ENCODE measurements at regions not wholly inside any gene's neighbourhood (a gene's known extent, or its start where the extent isn't known, plus 50 kb on each side); places are given as distances from the start of the nearest gene placed in this dataset.

DNA sequence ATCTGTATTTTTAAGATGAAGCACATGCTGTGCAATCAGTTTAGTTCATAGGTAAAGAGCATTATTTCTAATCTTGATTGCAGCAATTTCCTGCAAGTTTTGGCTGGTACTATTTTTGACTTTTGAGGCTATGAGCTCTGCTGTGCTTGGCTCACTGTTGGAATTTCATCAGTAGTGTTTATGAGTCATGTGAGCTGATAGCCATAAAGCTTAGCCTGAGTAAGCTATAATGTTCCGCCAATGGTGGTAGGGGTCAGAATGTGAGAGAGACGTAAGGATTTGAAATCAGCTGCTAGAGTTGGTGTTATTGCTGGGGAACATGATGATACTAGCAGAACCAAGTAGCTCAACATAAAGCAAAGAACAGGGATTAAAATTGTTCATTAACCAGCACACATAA is 590.9 kb upstream of the GNPDA2 start:
- H3K27ac Mint-ChIP-seq = no peak overlapping the region
- TF ChIP-seq, protein P1, sequence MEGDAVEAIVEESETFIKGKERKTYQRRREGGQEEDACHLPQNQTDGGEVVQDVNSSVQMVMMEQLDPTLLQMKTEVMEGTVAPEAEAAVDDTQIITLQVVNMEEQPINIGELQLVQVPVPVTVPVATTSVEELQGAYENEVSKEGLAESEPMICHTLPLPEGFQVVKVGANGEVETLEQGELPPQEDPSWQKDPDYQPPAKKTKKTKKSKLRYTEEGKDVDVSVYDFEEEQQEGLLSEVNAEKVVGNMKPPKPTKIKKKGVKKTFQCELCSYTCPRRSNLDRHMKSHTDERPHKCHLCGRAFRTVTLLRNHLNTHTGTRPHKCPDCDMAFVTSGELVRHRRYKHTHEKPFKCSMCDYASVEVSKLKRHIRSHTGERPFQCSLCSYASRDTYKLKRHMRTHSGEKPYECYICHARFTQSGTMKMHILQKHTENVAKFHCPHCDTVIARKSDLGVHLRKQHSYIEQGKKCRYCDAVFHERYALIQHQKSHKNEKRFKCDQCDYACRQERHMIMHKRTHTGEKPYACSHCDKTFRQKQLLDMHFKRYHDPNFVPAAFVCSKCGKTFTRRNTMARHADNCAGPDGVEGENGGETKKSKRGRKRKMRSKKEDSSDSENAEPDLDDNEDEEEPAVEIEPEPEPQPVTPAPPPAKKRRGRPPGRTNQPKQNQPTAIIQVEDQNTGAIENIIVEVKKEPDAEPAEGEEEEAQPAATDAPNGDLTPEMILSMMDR (IDR thresholded peaks at IDR 0.05) = no peak
- no peak for DNase-seq
- H3K36me3 Mint-ChIP-seq (ENCODE audit: low read depth) = no peaks in the 10 kb centered on the region; the same call in 1 of the 2 replicates
- no peaks in the 10 kb centered on the region for H3K4me1 Mint-ChIP-seq (ENCODE audit: low read depth)
- H3K9me3 Mint-ChIP-seq = peaks cover 21% of the 10 kb centered on the region
- no peaks in the 10 kb centered on the region; the same call in 1 of the 2 replicates for H3K27me3 Mint-ChIP-seq (ENCODE audit: insufficient read depth)
- no peak overlapping the region for H3K4me3 Mint-ChIP-seq

DNA sequence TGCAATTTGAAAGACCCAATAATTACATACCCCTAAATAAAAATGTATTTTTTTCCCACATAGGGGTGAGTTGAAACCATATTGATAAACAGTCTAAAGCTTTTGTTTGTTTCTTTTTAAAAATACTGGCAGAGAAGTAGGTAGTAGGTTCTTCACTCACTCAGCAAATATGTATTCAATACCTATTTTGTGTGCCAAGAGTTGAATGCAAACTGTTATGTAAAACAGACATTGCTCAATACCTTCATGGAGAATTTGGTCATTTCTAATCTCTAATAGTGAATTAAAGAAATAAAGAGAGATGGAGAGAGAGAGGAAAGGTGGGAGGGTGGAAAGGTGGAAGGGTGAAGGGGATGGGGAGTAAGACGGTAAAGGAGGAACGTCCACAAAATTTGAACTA is 589.9 kb upstream of the GNPDA2 start:
- no peak overlapping the region for H3K4me3 Mint-ChIP-seq
- DNase-seq = no peak
- H3K27ac Mint-ChIP-seq = no peak overlapping the region
- H3K27me3 Mint-ChIP-seq (ENCODE audit: insufficient read depth) = no peaks in the 10 kb centered on the region; the same call in 1 of the 2 replicates
- H3K4me1 Mint-ChIP-seq (ENCODE audit: low read depth) = no peaks in the 10 kb centered on the region
- H3K9me3 Mint-ChIP-seq = peaks cover 25% of the 10 kb centered on the region
- peaks cover 4% of the 10 kb centered on the region; the same call in 1 of the 2 replicates for H3K36me3 Mint-ChIP-seq (ENCODE audit: low read depth)
- TF ChIP-seq, protein P1 (IDR thresholded peaks at IDR 0.05) = no peak

DNA sequence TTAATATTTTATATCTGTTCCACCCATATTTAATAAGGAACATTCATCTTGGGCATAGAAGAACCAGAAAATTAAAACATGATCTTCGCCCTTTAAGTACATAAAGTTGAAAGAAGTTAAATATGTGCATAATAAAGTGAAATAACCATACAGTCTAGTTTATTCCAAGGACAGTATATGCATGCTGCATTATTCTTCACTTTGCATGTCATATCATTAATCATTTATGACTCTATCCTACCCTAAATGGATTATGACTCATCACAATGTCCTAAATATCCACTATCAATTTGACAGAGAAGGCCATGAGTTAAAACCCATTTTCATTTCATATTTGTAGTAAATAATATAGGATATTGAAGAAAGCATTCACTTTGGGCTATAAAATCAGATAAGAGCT is 576.5 kb upstream of the GNPDA2 start:
- peaks cover 31% of the 10 kb centered on the region for H3K9me3 Mint-ChIP-seq
- H3K27me3 Mint-ChIP-seq (ENCODE audit: insufficient read depth) = no peaks in the 10 kb centered on the region
- no peaks in the 10 kb centered on the region for H3K36me3 Mint-ChIP-seq (ENCODE audit: low read depth)
- DNase-seq = no peak
- H3K4me1 Mint-ChIP-seq (ENCODE audit: low read depth) = no peaks in the 10 kb centered on the region
- TF ChIP-seq, protein P1 (IDR thresholded peaks at IDR 0.05) = no peak
- no peak overlapping the region for H3K27ac Mint-ChIP-seq
- H3K4me3 Mint-ChIP-seq = no peak overlapping the region

DNA sequence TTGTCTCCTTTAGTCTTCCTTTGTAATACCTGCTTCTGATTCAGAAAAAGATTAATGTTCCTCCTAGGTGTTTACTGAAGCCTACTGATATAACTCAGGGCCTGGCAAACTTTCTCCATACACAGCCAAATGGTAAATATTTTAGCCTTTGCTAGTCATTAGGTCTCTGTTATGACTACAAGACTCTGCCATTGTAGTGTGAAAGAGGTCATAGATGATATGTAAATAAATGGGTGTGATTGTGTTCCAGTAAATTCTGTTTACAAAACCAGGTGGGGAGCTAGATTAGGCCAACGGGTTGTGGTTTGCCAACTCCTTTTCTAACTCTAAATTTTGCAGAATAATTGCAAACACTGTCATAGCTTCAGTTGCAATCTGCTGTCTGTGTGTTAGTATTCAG is 568.1 kb upstream of the GNPDA2 start:
- no peak overlapping the region for H3K4me3 Mint-ChIP-seq
- H3K36me3 Mint-ChIP-seq (ENCODE audit: low read depth) = peaks cover 4% of the 10 kb centered on the region; the same call in 1 of the 2 replicates
- H3K27ac Mint-ChIP-seq = no peak overlapping the region
- no peak for DNase-seq
- H3K9me3 Mint-ChIP-seq = peaks cover 48% of the 10 kb centered on the region
- TF ChIP-seq, protein P1 (IDR thresholded peaks at IDR 0.05) = no peak
- H3K27me3 Mint-ChIP-seq (ENCODE audit: insufficient read depth) = no peaks in the 10 kb centered on the region
- no peaks in the 10 kb centered on the region for H3K4me1 Mint-ChIP-seq (ENCODE audit: low read depth)

DNA sequence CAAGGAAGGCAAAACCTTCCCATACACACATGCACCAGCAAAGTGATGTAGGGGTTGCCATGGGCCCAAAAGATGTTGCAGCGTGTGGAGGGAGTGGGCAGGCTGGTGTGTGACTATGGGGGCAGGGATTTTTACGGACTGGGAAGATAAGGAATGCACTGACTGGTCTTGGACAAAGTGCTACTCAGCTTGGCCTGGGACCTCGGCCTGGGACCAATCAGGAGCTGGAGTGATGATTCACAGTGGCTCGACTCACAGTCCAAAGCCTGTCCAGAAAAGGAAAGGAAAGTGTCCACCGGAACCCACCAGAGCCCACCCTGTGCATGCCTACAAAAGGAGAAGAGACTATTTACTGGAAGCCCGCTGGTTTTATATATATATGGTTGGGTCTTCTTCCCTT is 567.0 kb upstream of the GNPDA2 start:
- TF ChIP-seq, protein P1 (IDR thresholded peaks at IDR 0.05) = no peak
- Mint-ChIP-seq H3K36me3 (ENCODE audit: low read depth) (peaks cover 4% of the 10 kb centered on the region; the same call in 1 of the 2 replicates), H3K27ac (no peak overlapping the region; the same call in 1 of the 2 replicates), H3K4me1 (ENCODE audit: low read depth) (no peaks in the 10 kb centered on the region), H3K9me3 (peaks cover 50% of the 10 kb centered on the region), H3K4me3 (no peak overlapping the region), H3K27me3 (ENCODE audit: insufficient read depth) (no peaks in the 10 kb centered on the region)
- no peak for DNase-seq

DNA sequence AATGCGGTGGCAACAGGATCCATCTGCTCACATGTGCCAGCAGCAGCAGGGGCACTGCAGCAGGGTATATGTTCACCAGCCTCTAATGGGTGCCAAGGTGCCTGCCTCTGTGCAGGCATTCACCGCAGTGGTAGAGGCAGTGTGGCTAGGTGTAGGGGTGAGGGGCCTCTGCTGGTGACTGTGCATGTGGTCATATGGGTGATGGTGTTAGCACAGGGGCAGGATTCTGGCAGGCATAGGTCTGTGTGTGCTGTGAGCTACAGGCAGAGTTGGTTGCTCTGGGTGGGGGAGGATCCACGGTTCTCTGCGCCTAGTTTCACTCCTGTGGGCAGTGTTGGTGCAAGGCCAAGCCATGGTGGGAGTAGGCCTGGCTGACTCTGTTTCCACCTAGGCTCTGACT is 566.5 kb upstream of the GNPDA2 start:
- peaks cover 46% of the 10 kb centered on the region for H3K9me3 Mint-ChIP-seq
- H3K4me3 Mint-ChIP-seq = no peak overlapping the region
- DNase-seq = no peak
- H3K4me1 Mint-ChIP-seq (ENCODE audit: low read depth) = no peaks in the 10 kb centered on the region
- no peaks in the 10 kb centered on the region for H3K27me3 Mint-ChIP-seq (ENCODE audit: insufficient read depth)
- TF ChIP-seq, protein P1 (IDR thresholded peaks at IDR 0.05) = no peak
- no peak overlapping the region for H3K27ac Mint-ChIP-seq
- H3K36me3 Mint-ChIP-seq (ENCODE audit: low read depth) = peaks cover 4% of the 10 kb centered on the region; the same call in 1 of the 2 replicates

Measured in HFFc6 (cell line).